ENCODE measurements at regions not wholly inside any gene's neighbourhood (a gene's known extent, or its start where the extent isn't known, plus 50 kb on each side); places are given as distances from the start of the nearest gene placed in this dataset.

GRCh38 chr5:118378959-118379358, 609.4 kb downstream of the DTWD2 start:
- Histone ChIP-seq H3K9ac (ENCODE audit: low read length) (no peak overlapping the region), H3K27me3 (ENCODE audit: insufficient read depth, low read depth, low read length) (no peaks in the 10 kb centered on the region), H3K9me3 (ENCODE audit: low read length) (no peaks in the 10 kb centered on the region), H4K20me1 (ENCODE audit: insufficient read depth) (no peaks in the 10 kb centered on the region), H3K4me2 (ENCODE audit: low read length) (no peak overlapping the region), H3K36me3 (ENCODE audit: insufficient read depth, low read length) (no peaks in the 10 kb centered on the region), H3K9me2 (ENCODE audit: insufficient read depth, low read length) (no peaks in the 10 kb centered on the region), H3K27ac (ENCODE audit: low read length) (no peak overlapping the region), H3K4me3 (ENCODE audit: low read length) (no peak overlapping the region), H2AFZ (ENCODE audit: low read depth, low read length) (no peak overlapping the region), H3K79me2 (replicated peaks; ENCODE audit: insufficient read depth, low read length) (no peaks in the 10 kb centered on the region), H3F3A (ENCODE audit: insufficient read depth, low read length, poor library complexity, severe bottlenecking) (no peaks in the 10 kb centered on the region)
- TF ChIP-seq MXI1 (conservative IDR thresholded peaks at IDR 0.05; ENCODE audit: poor library complexity, severe bottlenecking) = no peak
- TF ChIP-seq EZH2 (IDR thresholded peaks at IDR 0.05; ENCODE audit: borderline replicate concordance, insufficient read depth, low read length, poor library complexity, severe bottlenecking) = no peak
- no peak for TF ChIP-seq RAD21 (conservative IDR thresholded peaks at IDR 0.05)
- no peak for TF ChIP-seq SMC3 (conservative IDR thresholded peaks at IDR 0.05; ENCODE audit: poor library complexity)
- TF ChIP-seq CTCF (IDR thresholded peaks at IDR 0.05; ENCODE audit: poor library complexity, severe bottlenecking) = no peak
- TF ChIP-seq EP300 (conservative IDR thresholded peaks at IDR 0.05; ENCODE audit: poor library complexity, severe bottlenecking) = no peak
- no peak for TF ChIP-seq POLR2AphosphoS5 (IDR thresholded peaks at IDR 0.05)
- TF ChIP-seq, protein P1, sequence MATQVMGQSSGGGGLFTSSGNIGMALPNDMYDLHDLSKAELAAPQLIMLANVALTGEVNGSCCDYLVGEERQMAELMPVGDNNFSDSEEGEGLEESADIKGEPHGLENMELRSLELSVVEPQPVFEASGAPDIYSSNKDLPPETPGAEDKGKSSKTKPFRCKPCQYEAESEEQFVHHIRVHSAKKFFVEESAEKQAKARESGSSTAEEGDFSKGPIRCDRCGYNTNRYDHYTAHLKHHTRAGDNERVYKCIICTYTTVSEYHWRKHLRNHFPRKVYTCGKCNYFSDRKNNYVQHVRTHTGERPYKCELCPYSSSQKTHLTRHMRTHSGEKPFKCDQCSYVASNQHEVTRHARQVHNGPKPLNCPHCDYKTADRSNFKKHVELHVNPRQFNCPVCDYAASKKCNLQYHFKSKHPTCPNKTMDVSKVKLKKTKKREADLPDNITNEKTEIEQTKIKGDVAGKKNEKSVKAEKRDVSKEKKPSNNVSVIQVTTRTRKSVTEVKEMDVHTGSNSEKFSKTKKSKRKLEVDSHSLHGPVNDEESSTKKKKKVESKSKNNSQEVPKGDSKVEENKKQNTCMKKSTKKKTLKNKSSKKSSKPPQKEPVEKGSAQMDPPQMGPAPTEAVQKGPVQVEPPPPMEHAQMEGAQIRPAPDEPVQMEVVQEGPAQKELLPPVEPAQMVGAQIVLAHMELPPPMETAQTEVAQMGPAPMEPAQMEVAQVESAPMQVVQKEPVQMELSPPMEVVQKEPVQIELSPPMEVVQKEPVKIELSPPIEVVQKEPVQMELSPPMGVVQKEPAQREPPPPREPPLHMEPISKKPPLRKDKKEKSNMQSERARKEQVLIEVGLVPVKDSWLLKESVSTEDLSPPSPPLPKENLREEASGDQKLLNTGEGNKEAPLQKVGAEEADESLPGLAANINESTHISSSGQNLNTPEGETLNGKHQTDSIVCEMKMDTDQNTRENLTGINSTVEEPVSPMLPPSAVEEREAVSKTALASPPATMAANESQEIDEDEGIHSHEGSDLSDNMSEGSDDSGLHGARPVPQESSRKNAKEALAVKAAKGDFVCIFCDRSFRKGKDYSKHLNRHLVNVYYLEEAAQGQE (IDR thresholded peaks at IDR 0.05; ENCODE audit: borderline replicate concordance) = no peak
- TF ChIP-seq TAF1 (IDR thresholded peaks at IDR 0.05; ENCODE audit: low read depth) = no peak

GRCh38 chr5:118377420-118377819, 610.9 kb downstream of the DTWD2 start:
- H3F3A ChIP-seq (ENCODE audit: insufficient read depth, low read length, poor library complexity, severe bottlenecking) = no peaks in the 10 kb centered on the region
- H3K79me2 ChIP-seq (replicated peaks; ENCODE audit: insufficient read depth, low read length) = no peaks in the 10 kb centered on the region
- peaks cover 2% of the 10 kb centered on the region for H3K27me3 ChIP-seq (ENCODE audit: insufficient read depth, low read depth, low read length)
- H3K27ac ChIP-seq (ENCODE audit: low read length) = no peak overlapping the region
- no peak overlapping the region for H3K4me3 ChIP-seq (ENCODE audit: low read length)
- no peaks in the 10 kb centered on the region for H3K36me3 ChIP-seq (ENCODE audit: insufficient read depth, low read length)
- H3K9me3 ChIP-seq (ENCODE audit: low read length) = no peaks in the 10 kb centered on the region
- TF ChIP-seq EP300 (conservative IDR thresholded peaks at IDR 0.05; ENCODE audit: poor library complexity, severe bottlenecking) (no peak), CTCF (IDR thresholded peaks at IDR 0.05; ENCODE audit: poor library complexity, severe bottlenecking) (no peak), POLR2AphosphoS5 (IDR thresholded peaks at IDR 0.05) (no peak)
- H4K20me1 ChIP-seq (ENCODE audit: insufficient read depth) = no peaks in the 10 kb centered on the region
- H3K9me2 ChIP-seq (ENCODE audit: insufficient read depth, low read length) = no peaks in the 10 kb centered on the region
- H2AFZ ChIP-seq (ENCODE audit: low read depth, low read length) = no peak overlapping the region
- H3K4me2 ChIP-seq (ENCODE audit: low read length) = no peak overlapping the region
- H3K9ac ChIP-seq (ENCODE audit: low read length) = no peak overlapping the region
